ENCODE measurements at regions not wholly inside any gene's neighbourhood (a gene's known extent, or its start where the extent isn't known, plus 50 kb on each side); places are given as distances from the start of the nearest gene placed in this dataset.

- no peak overlapping the region for H2AFZ ChIP-seq (ENCODE audit: low read depth, low read length)
- no peaks in the 10 kb centered on the region for H4K20me1 ChIP-seq (ENCODE audit: insufficient read depth)
- no peaks in the 10 kb centered on the region for H3K27me3 ChIP-seq (ENCODE audit: insufficient read depth, low read depth, low read length)
- no peaks in the 10 kb centered on the region for H3K79me2 ChIP-seq (replicated peaks; ENCODE audit: insufficient read depth, low read length)
- H3K9me3 ChIP-seq (ENCODE audit: low read length): no peaks in the 10 kb centered on the region
- no peaks in the 10 kb centered on the region for H3F3A ChIP-seq (ENCODE audit: insufficient read depth, low read length, poor library complexity, severe bottlenecking)
- no peak overlapping the region for H3K4me2 ChIP-seq (ENCODE audit: low read length)
- no peak for TF ChIP-seq RAD21 (conservative IDR thresholded peaks at IDR 0.05)
- no peak for TF ChIP-seq EP300 (conservative IDR thresholded peaks at IDR 0.05; ENCODE audit: poor library complexity, severe bottlenecking)
- TF ChIP-seq POLR2AphosphoS5 (IDR thresholded peaks at IDR 0.05): no peak
- no peak for TF ChIP-seq REST (IDR thresholded peaks at IDR 0.05; ENCODE audit: borderline replicate concordance)
- no peak for TF ChIP-seq EZH2 (IDR thresholded peaks at IDR 0.05; ENCODE audit: borderline replicate concordance, insufficient read depth, low read length, poor library complexity, severe bottlenecking)
- no peak for TF ChIP-seq TAF1 (IDR thresholded peaks at IDR 0.05; ENCODE audit: low read depth)
- TF ChIP-seq SMC3 (conservative IDR thresholded peaks at IDR 0.05; ENCODE audit: poor library complexity): no peak
- TF ChIP-seq MXI1 (conservative IDR thresholded peaks at IDR 0.05; ENCODE audit: poor library complexity, severe bottlenecking): no peak
- TF ChIP-seq CTCF (IDR thresholded peaks at IDR 0.05; ENCODE audit: poor library complexity, severe bottlenecking): no peak
- H3K27ac ChIP-seq (ENCODE audit: low read length): no peak overlapping the region
- H3K36me3 ChIP-seq (ENCODE audit: insufficient read depth, low read length): no peaks in the 10 kb centered on the region
- no peaks in the 10 kb centered on the region for H3K9me2 ChIP-seq (ENCODE audit: insufficient read depth, low read length)
- no peak overlapping the region for H3K9ac ChIP-seq (ENCODE audit: low read length)
- H3K4me3 ChIP-seq (ENCODE audit: low read length): no peak overlapping the region
These were observed 323.6 kb downstream of the GABRB3 start for GRCh38 chr15:26449291-26449690.

- Histone ChIP-seq H3K36me3 (ENCODE audit: insufficient read depth, low read length) (no peaks in the 10 kb centered on the region), H3K27me3 (ENCODE audit: insufficient read depth, low read depth, low read length) (no peaks in the 10 kb centered on the region), H3K9me3 (ENCODE audit: low read length) (no peaks in the 10 kb centered on the region), H3K27ac (ENCODE audit: low read length) (no peak overlapping the region), H3K79me2 (replicated peaks; ENCODE audit: insufficient read depth, low read length) (no peaks in the 10 kb centered on the region), H3F3A (ENCODE audit: insufficient read depth, low read length, poor library complexity, severe bottlenecking) (no peaks in the 10 kb centered on the region), H3K9me2 (ENCODE audit: insufficient read depth, low read length) (no peaks in the 10 kb centered on the region), H3K4me2 (ENCODE audit: low read length) (no peak overlapping the region), H3K4me3 (ENCODE audit: low read length) (no peak overlapping the region), H4K20me1 (ENCODE audit: insufficient read depth) (no peaks in the 10 kb centered on the region), H3K9ac (ENCODE audit: low read length) (no peak overlapping the region), H2AFZ (ENCODE audit: low read depth, low read length) (no peak overlapping the region)
- no peak for TF ChIP-seq MXI1 (conservative IDR thresholded peaks at IDR 0.05; ENCODE audit: poor library complexity, severe bottlenecking)
These were observed 329.5 kb downstream of the GABRB3 start for GRCh38 chr15:26443321-26443720.

GRCh38 chr15:26442680-26443079 is 330.2 kb downstream of the GABRB3 start:
- Histone ChIP-seq H2AFZ (ENCODE audit: low read depth, low read length) (no peak overlapping the region), H4K20me1 (ENCODE audit: insufficient read depth) (no peaks in the 10 kb centered on the region), H3K79me2 (replicated peaks; ENCODE audit: insufficient read depth, low read length) (no peaks in the 10 kb centered on the region)

More at GRCh38 chr15:26442680-26443079, 330.2 kb downstream of the GABRB3 start:
- Histone ChIP-seq H3K36me3 (ENCODE audit: insufficient read depth, low read length) (no peaks in the 10 kb centered on the region), H3K27ac (ENCODE audit: low read length) (no peak overlapping the region), H3K4me3 (ENCODE audit: low read length) (no peak overlapping the region), H3K9ac (ENCODE audit: low read length) (no peak overlapping the region), H3K9me2 (ENCODE audit: insufficient read depth, low read length) (no peaks in the 10 kb centered on the region), H3K9me3 (ENCODE audit: low read length) (no peaks in the 10 kb centered on the region), H3K4me2 (ENCODE audit: low read length) (no peak overlapping the region), H3F3A (ENCODE audit: insufficient read depth, low read length, poor library complexity, severe bottlenecking) (no peaks in the 10 kb centered on the region), H3K27me3 (ENCODE audit: insufficient read depth, low read depth, low read length) (no peaks in the 10 kb centered on the region)
- TF ChIP-seq POLR2AphosphoS5 (IDR thresholded peaks at IDR 0.05) (no peak), SMC3 (conservative IDR thresholded peaks at IDR 0.05; ENCODE audit: poor library complexity) (no peak), REST (IDR thresholded peaks at IDR 0.05; ENCODE audit: borderline replicate concordance) (no peak), CTCF (IDR thresholded peaks at IDR 0.05; ENCODE audit: poor library complexity, severe bottlenecking) (no peak), EP300 (conservative IDR thresholded peaks at IDR 0.05; ENCODE audit: poor library complexity, severe bottlenecking) (no peak), TAF1 (IDR thresholded peaks at IDR 0.05; ENCODE audit: low read depth) (no peak), RAD21 (conservative IDR thresholded peaks at IDR 0.05) (no peak), EZH2 (IDR thresholded peaks at IDR 0.05; ENCODE audit: borderline replicate concordance, insufficient read depth, low read length, poor library complexity, severe bottlenecking) (no peak), MXI1 (conservative IDR thresholded peaks at IDR 0.05; ENCODE audit: poor library complexity, severe bottlenecking) (no peak)

All from neural cell (in vitro differentiated cells).